Sigmoid colon (tissue), 6 donors: ENCODE measurements at regions not wholly inside any gene's neighbourhood (a gene's known extent, or its start where the extent isn't known, plus 50 kb on each side); places are given as distances from the start of the nearest gene placed in this dataset.

Experiments
- DNase-seq: peaks from one replicate; pipeline ENCODE4 v3.0.0-alpha.2; 2019
- H3K27ac ChIP-seq, 4 donors: fragments of 200-600 bp; sonication (generic); one replicate each; pipeline ENCODE4 v1.5.1; 2016 to 2019; ENCODE audit warnings: mild to moderate bottlenecking in 1 of 4
- H3K27me3 ChIP-seq, 3 donors: fragments of 200-600 bp; sonication (generic); one replicate each; pipeline ENCODE4 v1.5.1; 2019; ENCODE audit warnings: mild to moderate bottlenecking in 1 of 3
- H3K36me3 ChIP-seq, 4 donors: fragments of 200-600 bp; sonication (generic); one replicate each; pipeline ENCODE4 v1.5.1; 2016 to 2019
- H3K4me1 ChIP-seq, 4 donors: fragments of 200-600 bp; sonication (generic); one replicate each; pipeline ENCODE4 v1.5.1; 2017 to 2019
- H3K4me3 ChIP-seq, 4 donors: fragments of 200-600 bp; sonication (generic); one replicate each; pipeline ENCODE4 v1.5.1; 2017 to 2019; ENCODE audit warnings: mild to moderate bottlenecking in 2 of 4, moderate library complexity in 1 of 4
- H3K9me3 ChIP-seq, 4 donors: fragments of 200-600 bp in 3 of 4; sonication (generic) in 3 of 4; one replicate each; pipeline versions ENCODE4 v1.5.1 to v1.6.1; 2013 to 2019
- EP300 ChIP-seq, 4 donors: sonication (generic); formaldehyde crosslinking; IDR thresholded peaks; one replicate each; pipeline ENCODE4 v1.6.1; 2017; ENCODE audit warnings: antibody characterized with exemption in 4 of 4
- POLR2A ChIP-seq, 2 donors: fragments of 450-650 bp; IDR thresholded peaks; one replicate each; pipeline ENCODE4 v1.6.1; 2016; ENCODE audit warnings: antibody characterized with exemption in 2 of 2, mild to moderate bottlenecking in 2 of 2, moderate library complexity in 2 of 2
- POLR2AphosphoS5 ChIP-seq, 4 donors: sonication (generic); formaldehyde crosslinking; IDR thresholded peaks; one replicate each; pipeline ENCODE4 v1.6.1; 2017; ENCODE audit warnings: antibody characterized with exemption in 4 of 4
- WGBS, 2 donors: extraction: QIAGEN DNeasy Blood & Tissue Kit; methylation state at CpG; one replicate each; pipeline ENCODE4 v1.1.7; 2013; 5-methylcytosine and 5-hydroxymethylcytosine counted together
- intact Hi-C: fragments of 100-400 bp; cut with DNase I; formaldehyde crosslinking; loops from one replicate; pipeline ENCODE4 v1.15.1; 2023
- TF ChIP-seq, protein P1 (sequence below), 4 experiments: fragments of 450-650 bp in 3 of 4; fragments of 200-600 bp in 1 of 4; IDR thresholded peaks; one replicate each; pipeline ENCODE4 v1.5.1; 2016 to 2019; ENCODE audit warnings: antibody characterized with exemption in 4 of 4, mild to moderate bottlenecking in 3 of 4, moderate library complexity in 2 of 4
- donor health status: healthy with polysubstance abuse.
- donor health status: healthy.

DNA sequence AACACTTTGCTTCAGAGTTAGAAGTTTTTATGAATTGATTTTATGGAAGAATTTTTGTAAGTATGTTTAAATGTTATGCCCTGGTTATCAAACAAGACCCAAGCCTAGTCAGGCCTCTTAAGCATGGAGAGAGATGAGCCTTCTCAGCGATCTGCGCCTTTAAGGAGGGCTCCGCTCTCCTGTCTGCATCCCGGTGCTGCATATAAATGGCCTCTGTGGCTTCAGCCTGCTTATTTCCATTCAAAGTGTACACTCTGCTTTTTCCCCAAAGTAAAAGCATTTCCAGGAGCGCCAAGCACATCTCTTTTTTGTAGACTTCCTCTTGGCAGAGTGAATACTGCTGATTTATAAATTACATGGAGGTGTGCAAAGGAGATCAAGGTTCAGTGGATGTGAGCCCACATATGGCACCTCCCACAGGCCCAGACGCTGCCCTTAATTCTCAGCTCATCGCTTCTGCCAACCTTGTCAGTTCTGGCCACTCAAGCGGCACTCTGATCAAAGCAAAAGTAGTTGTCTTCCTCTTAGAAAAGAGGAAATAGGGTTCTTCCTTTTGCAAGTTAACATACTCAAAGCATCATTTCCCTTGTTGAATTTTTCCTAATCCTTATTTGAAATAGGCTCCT lies 70.0 kb upstream of the SFMBT2 start:
- TF ChIP-seq POLR2A (IDR thresholded peaks at IDR 0.05) = no peak
- no peak for TF ChIP-seq EP300 (IDR thresholded peaks at IDR 0.05)
- TF ChIP-seq, protein P1, sequence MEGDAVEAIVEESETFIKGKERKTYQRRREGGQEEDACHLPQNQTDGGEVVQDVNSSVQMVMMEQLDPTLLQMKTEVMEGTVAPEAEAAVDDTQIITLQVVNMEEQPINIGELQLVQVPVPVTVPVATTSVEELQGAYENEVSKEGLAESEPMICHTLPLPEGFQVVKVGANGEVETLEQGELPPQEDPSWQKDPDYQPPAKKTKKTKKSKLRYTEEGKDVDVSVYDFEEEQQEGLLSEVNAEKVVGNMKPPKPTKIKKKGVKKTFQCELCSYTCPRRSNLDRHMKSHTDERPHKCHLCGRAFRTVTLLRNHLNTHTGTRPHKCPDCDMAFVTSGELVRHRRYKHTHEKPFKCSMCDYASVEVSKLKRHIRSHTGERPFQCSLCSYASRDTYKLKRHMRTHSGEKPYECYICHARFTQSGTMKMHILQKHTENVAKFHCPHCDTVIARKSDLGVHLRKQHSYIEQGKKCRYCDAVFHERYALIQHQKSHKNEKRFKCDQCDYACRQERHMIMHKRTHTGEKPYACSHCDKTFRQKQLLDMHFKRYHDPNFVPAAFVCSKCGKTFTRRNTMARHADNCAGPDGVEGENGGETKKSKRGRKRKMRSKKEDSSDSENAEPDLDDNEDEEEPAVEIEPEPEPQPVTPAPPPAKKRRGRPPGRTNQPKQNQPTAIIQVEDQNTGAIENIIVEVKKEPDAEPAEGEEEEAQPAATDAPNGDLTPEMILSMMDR (IDR thresholded peaks at IDR 0.05) = no peak
- no peak for TF ChIP-seq POLR2AphosphoS5 (IDR thresholded peaks at IDR 0.05)
- H3K27me3 ChIP-seq = no peaks in the 10 kb centered on the region
- no peak overlapping the region for H3K27ac ChIP-seq
- no peaks in the 10 kb centered on the region for H3K36me3 ChIP-seq
- intact Hi-C loops = no loop called here
- peaks cover 0 to 5% (median 0%) of the 10 kb centered on the region in 4 donors for H3K4me1 ChIP-seq
- 52 to 61% methylated on average over 8 of the region's 8 CpGs for WGBS, 2 donors
- peaks cover 0 to 3% (median 0%) of the 10 kb centered on the region in 4 donors for H3K9me3 ChIP-seq
- no peak for DNase-seq
- no peak overlapping the region for H3K4me3 ChIP-seq

DNA sequence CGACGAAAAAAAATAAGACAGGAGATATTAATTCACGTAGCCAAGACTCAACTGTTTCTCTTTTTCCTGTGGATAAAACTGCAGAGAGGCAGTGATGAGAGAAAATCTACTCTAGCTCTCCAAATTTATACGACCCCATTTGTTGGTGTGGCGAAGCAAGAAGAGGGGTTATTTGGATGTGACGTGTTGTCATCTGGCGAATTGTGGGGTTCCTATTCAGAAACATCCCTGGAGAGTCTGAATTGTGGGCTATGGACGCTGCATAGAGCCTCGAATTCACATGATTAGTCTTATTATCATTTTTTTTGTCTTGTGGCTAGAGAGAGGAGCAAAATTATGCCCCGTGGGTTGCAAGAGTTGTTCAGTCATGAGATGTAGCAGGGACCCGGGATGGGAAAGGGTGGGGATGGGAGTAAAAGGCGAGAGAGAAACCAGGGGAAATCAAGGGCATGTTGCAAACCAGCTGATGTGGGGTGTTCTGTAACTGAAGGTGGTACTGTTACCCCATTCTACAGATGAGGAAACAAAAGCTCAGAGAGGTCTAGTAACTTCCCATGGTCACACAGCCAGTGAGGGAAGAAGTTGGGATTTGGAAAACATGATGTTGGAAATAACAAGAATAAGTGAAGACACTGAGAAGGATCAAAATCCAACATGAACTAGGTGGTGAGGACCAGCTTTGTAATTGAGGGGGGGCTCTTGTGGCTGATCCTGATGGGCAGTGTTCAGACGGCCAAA lies 69.2 kb upstream of the SFMBT2 start:
- no peak for TF ChIP-seq EP300 (IDR thresholded peaks at IDR 0.05)
- Histone ChIP-seq H3K4me1 (peaks cover 0 to 12% (median 4%) of the 10 kb centered on the region in 4 donors), H3K27ac (no peak overlapping the region), H3K9me3 (peaks cover 0 to 3% (median 0%) of the 10 kb centered on the region in 4 donors), H3K4me3 (no peak overlapping the region), H3K36me3 (no peaks in the 10 kb centered on the region), H3K27me3 (no peaks in the 10 kb centered on the region)
- intact Hi-C loops = no loop called here
- WGBS, 2 donors = 81 to 92% methylated on average over 13 of the region's 13 CpGs
- DNase-seq = no peak

DNA sequence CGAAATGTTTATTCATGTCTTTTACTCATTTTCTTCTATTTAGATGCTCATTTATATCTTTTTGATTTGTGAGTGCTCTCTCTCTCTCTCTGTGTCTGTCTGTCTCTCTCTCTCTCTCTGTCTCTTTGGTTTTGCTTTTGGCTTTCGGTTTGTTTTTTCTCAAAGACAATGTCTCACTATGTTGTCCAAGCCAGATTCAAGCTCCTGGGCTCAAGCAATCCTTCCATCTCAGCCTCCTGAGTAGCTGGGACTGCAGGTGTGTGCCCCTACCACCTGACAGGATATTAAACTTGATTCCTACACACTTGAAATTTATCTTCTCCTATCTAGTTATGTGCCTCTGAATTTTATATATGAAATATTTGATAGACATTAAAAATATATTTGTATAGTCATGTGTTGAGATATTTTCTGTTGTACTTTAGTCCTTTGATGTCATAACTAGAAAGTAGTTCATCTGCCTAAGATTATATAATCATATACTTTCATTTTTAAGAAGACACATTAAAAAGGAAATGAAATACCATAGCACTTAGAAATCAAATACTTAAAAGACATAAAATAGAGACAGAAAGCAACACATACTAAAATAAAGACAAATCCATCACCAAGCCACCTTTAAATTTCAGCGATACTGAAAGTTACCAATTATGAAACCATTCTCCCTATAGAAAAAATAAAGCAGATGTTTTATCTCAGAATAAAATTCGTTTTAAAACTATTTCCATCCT lies 68.1 kb upstream of the SFMBT2 start:
- TF ChIP-seq, protein P1 (IDR thresholded peaks at IDR 0.05) = no peak
- TF ChIP-seq POLR2AphosphoS5 (IDR thresholded peaks at IDR 0.05) (no peak), EP300 (IDR thresholded peaks at IDR 0.05) (no peak), POLR2A (IDR thresholded peaks at IDR 0.05) (no peak)
- 57 to 64% methylated on average over 4 of the region's 4 CpGs for WGBS, 2 donors
- H3K36me3 ChIP-seq = no peaks in the 10 kb centered on the region
- H3K4me3 ChIP-seq = no peak overlapping the region
- intact Hi-C loops = no loop called here
- H3K9me3 ChIP-seq = peaks cover 0 to 3% (median 0%) of the 10 kb centered on the region in 4 donors
- H3K27ac ChIP-seq = no peak overlapping the region
- H3K4me1 ChIP-seq = peaks cover 0 to 14% (median 4%) of the 10 kb centered on the region in 4 donors
- no peak for DNase-seq
- H3K27me3 ChIP-seq = no peaks in the 10 kb centered on the region

DNA sequence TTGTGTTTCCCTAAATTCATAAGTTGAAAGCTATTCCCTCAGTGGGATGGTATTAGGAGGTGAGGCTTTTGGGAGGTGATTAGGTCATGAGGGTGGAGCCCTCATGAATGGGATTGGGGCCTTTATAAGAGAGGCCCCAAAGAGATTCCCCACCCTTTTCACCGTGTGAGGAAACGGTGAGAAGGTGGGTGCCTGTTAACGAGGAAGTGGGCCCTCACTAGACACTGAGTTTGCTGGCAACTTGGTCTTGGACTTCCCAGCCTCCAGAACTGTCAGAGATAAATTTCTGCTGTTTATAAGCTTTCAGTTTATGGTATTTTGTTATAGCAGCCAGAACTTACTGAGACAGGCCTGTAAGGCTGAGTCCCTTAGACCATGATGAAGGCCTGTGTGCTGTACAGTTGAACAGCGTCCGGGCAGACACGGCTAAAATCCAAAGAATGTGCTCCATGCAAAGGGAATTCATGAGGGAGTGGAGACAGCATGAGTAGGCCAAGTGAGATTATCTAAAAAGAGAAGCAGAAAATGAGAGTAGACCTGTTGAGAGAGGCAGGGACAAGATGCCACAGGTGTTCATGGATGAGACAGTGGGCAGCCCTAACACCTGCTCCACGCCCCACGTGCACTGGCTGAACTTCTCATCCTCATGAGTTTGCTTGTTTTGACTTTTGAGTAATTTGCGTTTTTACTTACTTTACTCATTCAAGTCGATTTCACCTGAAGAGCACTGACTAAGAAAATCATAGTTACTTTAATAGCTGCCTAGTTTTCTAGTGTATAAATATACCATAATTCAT lies 66.9 kb upstream of the SFMBT2 start:
- Histone ChIP-seq H3K4me1 (peaks cover 0 to 14% (median 4%) of the 10 kb centered on the region in 4 donors), H3K27ac (no peak overlapping the region), H3K9me3 (peaks cover 0 to 3% (median 0%) of the 10 kb centered on the region in 4 donors), H3K27me3 (no peaks in the 10 kb centered on the region), H3K4me3 (no peak overlapping the region), H3K36me3 (no peaks in the 10 kb centered on the region)
- WGBS, 2 donors = 85 to 90% methylated on average over 10 of the region's 10 CpGs
- TF ChIP-seq, protein P1 (IDR thresholded peaks at IDR 0.05) = no peak
- TF ChIP-seq POLR2A (IDR thresholded peaks at IDR 0.05) = no peak
- TF ChIP-seq EP300 (IDR thresholded peaks at IDR 0.05) = no peak
- TF ChIP-seq POLR2AphosphoS5 (IDR thresholded peaks at IDR 0.05) = no peak
- intact Hi-C loops = no loop called here
- no peak for DNase-seq
